KMS-11 (cell line): ENCODE measurements at regions not wholly inside any gene's neighbourhood (a gene's known extent, or its start where the extent isn't known, plus 50 kb on each side); places are given as distances from the start of the nearest gene placed in this dataset.

ENCODE experiments used
- H2AFZ ChIP-seq: fragments of 200-600 bp; sonication (generic); 2 replicates; pipeline ENCODE4 v1.6.1; 2016; ENCODE audit warnings: antibody characterized with exemption, mixed run types, low read depth
- H3K27ac ChIP-seq: fragments of 200-600 bp; sonication (generic); 2 replicates; pipeline ENCODE4 v1.6.1; 2016; ENCODE audit warnings: mild to moderate bottlenecking, mixed run types
- H3K27me3 ChIP-seq: fragments of 200-600 bp; sonication (generic); 2 replicates; pipeline ENCODE4 v1.6.1; 2017; ENCODE audit warnings: mild to moderate bottlenecking, low read depth, mixed run types, moderate library complexity; ENCODE audit not compliant: insufficient read depth
- H3K36me3 ChIP-seq: fragments of 200-600 bp; sonication (generic); 2 replicates; pipeline ENCODE4 v1.6.1; 2017; ENCODE audit warnings: mild to moderate bottlenecking, mixed run types; ENCODE audit not compliant: insufficient read depth
- H3K4me1 ChIP-seq: fragments of 200-600 bp; sonication (generic); 2 replicates; pipeline ENCODE4 v1.6.1; 2016; ENCODE audit warnings: mild to moderate bottlenecking, low read depth, mixed run types; ENCODE audit not compliant: poor library complexity, severe bottlenecking
- H3K4me2 ChIP-seq: fragments of 200-600 bp; sonication (generic); 2 replicates; pipeline ENCODE4 v1.7.0; 2016; ENCODE audit warnings: mild to moderate bottlenecking, mixed run types
- H3K4me3 ChIP-seq: fragments of 200-600 bp; sonication (generic); IDR thresholded peaks from 2 replicates; pipeline ENCODE4 v1.6.1; 2017; ENCODE audit warnings: low read depth, low read length, mixed read lengths; ENCODE audit not compliant: insufficient read depth
- H3K79me2 ChIP-seq: fragments of 200-600 bp; sonication (generic); 2 replicates; pipeline ENCODE4 v1.6.1; 2016; ENCODE audit warnings: low read depth, mixed run types; ENCODE audit not compliant: insufficient read depth
- H3K9ac ChIP-seq: fragments of 200-600 bp; sonication (generic); 2 replicates; pipeline ENCODE4 v1.6.1; 2016; ENCODE audit warnings: mild to moderate bottlenecking, mixed run types
- H4K20me1 ChIP-seq: fragments of 200-600 bp; sonication (generic); 2 replicates; pipeline ENCODE4 v1.6.1; 2016; ENCODE audit warnings: mild to moderate bottlenecking, mixed run types; ENCODE audit not compliant: insufficient read depth
- TF ChIP-seq, protein P1 (sequence below): fragments of 200-600 bp; sonication (generic); conservative IDR thresholded peaks from 2 replicates; pipeline ENCODE4 v1.6.1; 2017; ENCODE audit warnings: low read depth, mild to moderate bottlenecking, antibody characterized with exemption, low read length, moderate library complexity, mixed read lengths

DNA sequence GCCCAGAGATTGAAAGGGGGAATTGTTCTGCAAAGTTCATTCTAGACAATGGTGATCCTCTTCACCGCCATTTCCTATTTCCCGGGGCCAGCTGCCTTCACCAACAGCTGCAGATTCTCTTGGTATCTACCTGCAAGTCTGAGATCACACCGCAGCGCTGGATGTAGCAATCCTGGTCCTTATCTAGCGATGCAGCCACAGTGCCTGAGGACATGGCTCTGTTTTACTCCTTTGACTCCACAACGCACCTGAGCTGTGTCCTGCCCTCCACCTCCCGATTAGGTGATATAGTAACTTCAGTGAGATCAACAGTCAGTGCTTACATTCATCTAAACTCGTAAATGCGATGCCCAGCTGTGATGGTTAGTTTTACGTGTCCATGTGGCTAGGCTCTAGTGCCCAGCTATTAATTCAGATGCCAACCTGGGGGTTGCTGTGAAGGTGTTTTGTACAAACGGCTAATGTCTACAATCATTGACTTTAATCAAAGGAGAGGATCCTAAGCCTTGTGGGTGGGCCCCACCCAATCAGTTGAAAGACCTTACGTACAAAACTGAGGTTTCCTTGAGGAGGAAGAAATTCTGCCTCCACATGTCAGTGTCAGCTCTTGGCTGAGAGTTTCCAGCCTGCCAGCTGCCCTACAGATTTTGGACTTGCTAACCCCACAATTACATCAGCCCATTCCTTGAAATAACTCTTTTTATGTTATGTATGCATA is 189.8 kb downstream of the SH3BP4 start:
- Histone ChIP-seq H3K4me2 (no peak overlapping the region), H3K4me1 (peaks cover 6% of the 10 kb centered on the region), H3K9ac (no peak overlapping the region), H3K27me3 (no peaks in the 10 kb centered on the region), H3K79me2 (no peaks in the 10 kb centered on the region), H3K27ac (no peak overlapping the region), H2AFZ (no peak overlapping the region), H3K4me3 (no peak overlapping the region), H3K36me3 (no peaks in the 10 kb centered on the region), H4K20me1 (no peaks in the 10 kb centered on the region)
- TF ChIP-seq, protein P1, sequence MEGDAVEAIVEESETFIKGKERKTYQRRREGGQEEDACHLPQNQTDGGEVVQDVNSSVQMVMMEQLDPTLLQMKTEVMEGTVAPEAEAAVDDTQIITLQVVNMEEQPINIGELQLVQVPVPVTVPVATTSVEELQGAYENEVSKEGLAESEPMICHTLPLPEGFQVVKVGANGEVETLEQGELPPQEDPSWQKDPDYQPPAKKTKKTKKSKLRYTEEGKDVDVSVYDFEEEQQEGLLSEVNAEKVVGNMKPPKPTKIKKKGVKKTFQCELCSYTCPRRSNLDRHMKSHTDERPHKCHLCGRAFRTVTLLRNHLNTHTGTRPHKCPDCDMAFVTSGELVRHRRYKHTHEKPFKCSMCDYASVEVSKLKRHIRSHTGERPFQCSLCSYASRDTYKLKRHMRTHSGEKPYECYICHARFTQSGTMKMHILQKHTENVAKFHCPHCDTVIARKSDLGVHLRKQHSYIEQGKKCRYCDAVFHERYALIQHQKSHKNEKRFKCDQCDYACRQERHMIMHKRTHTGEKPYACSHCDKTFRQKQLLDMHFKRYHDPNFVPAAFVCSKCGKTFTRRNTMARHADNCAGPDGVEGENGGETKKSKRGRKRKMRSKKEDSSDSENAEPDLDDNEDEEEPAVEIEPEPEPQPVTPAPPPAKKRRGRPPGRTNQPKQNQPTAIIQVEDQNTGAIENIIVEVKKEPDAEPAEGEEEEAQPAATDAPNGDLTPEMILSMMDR, result no peak

DNA sequence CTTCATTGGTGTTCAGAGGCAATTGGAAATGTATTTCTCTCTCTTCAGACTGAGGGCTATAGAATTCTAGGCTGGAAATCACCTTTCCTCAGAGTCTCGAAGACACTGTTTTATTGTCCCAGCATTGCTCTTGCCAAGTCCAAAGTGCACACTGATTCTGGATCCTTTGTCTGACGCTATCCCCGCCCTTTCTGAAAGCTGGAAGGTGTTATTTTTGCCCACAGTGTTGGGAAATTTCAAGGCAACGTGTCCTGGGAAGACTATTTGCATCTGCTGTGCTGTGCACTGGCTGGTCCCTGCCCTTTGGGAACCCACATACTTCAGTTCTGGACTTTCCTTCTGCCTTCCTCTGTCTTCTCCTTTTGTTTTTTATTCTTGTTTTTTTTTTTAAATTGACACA is 190.8 kb downstream of the SH3BP4 start:
- Histone ChIP-seq H3K4me3 (no peak overlapping the region), H3K27ac (no peak overlapping the region), H4K20me1 (no peaks in the 10 kb centered on the region), H3K9ac (no peak overlapping the region), H2AFZ (no peak overlapping the region), H3K36me3 (no peaks in the 10 kb centered on the region), H3K27me3 (no peaks in the 10 kb centered on the region), H3K4me1 (peaks cover 6% of the 10 kb centered on the region), H3K79me2 (no peaks in the 10 kb centered on the region), H3K4me2 (no peak overlapping the region)
- TF ChIP-seq, protein P1, result no peak

DNA sequence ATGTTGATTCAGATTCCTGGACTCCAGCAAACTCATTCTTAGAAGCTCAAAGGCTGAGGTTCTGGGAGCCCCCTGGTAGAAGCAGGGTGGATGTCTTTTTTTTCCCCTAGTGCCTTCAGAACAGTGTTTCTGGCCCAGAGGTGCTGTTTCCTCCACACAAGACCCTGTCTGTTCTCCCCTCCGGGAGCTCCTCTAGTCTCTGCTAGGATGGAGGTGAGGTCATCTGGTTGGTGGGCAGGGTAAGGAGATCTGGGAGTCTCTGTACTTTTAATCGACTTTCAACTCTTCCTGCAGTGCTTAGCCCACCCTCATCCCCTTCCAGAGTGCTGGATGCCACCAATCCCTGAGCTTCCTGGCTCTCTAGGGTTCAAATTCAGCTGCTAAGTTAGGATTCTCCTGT is 192.0 kb downstream of the SH3BP4 start:
- no peaks in the 10 kb centered on the region for H3K36me3 ChIP-seq
- H3K4me1 ChIP-seq, result peaks cover 6% of the 10 kb centered on the region
- H3K4me2 ChIP-seq, result no peak overlapping the region
- no peak overlapping the region for H2AFZ ChIP-seq
- H3K9ac ChIP-seq, result no peak overlapping the region
- TF ChIP-seq, protein P1, result no peak
- no peaks in the 10 kb centered on the region for H4K20me1 ChIP-seq
- H3K27me3 ChIP-seq, result no peaks in the 10 kb centered on the region
- H3K27ac ChIP-seq, result no peak overlapping the region
- no peaks in the 10 kb centered on the region for H3K79me2 ChIP-seq
- no peak overlapping the region for H3K4me3 ChIP-seq

DNA sequence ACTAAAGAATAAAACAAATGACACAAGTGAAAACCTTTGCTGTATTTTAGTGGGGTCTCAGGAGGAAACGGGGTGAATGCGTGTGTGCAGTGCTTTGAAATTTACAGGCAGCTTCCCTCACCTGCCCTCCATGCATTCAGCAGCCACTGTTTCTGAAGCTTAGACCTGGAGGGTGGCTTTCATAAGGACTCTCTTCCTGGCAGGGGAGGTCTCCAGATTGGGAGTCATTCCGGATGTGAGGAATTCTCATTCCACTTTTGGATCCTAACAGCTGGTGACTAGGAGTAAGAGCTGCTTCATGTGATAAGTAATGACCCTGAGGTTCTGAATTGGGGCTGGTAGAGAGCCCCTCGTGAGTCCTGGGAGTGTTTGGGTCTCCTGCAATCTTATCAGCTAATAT is 192.5 kb downstream of the SH3BP4 start:
- TF ChIP-seq, protein P1, result no peak
- Histone ChIP-seq H3K4me1 (peaks cover 6% of the 10 kb centered on the region), H4K20me1 (no peaks in the 10 kb centered on the region), H3K36me3 (no peaks in the 10 kb centered on the region), H2AFZ (no peak overlapping the region), H3K79me2 (no peaks in the 10 kb centered on the region), H3K4me3 (no peak overlapping the region), H3K27ac (no peak overlapping the region), H3K9ac (no peak overlapping the region), H3K27me3 (no peaks in the 10 kb centered on the region), H3K4me2 (no peak overlapping the region)
